ENCODE measurements at regions not wholly inside any gene's neighbourhood (a gene's known extent, or its start where the extent isn't known, plus 50 kb on each side); places are given as distances from the start of the nearest gene placed in this dataset.

DNA sequence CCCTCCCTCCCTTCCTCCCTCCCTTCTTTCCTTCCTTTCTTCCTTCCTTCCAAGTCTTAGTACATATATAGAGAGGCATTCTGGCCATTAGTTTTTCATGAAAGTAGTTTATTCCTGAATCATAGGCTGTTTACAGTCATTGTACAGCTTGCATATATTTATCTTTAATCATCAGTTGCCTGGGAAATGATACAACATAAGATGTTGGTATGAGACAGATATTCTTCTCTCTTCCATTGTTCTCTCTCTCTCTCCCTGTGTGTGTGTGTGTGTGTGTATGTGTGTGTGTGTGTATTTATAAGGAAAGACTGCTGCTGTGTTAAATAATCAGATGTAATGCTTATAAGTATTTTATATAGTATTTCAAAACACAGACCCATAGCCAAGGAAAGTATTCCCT lies 289.8 kb upstream of the UBE2E3 start:
- TF ChIP-seq, protein P1, sequence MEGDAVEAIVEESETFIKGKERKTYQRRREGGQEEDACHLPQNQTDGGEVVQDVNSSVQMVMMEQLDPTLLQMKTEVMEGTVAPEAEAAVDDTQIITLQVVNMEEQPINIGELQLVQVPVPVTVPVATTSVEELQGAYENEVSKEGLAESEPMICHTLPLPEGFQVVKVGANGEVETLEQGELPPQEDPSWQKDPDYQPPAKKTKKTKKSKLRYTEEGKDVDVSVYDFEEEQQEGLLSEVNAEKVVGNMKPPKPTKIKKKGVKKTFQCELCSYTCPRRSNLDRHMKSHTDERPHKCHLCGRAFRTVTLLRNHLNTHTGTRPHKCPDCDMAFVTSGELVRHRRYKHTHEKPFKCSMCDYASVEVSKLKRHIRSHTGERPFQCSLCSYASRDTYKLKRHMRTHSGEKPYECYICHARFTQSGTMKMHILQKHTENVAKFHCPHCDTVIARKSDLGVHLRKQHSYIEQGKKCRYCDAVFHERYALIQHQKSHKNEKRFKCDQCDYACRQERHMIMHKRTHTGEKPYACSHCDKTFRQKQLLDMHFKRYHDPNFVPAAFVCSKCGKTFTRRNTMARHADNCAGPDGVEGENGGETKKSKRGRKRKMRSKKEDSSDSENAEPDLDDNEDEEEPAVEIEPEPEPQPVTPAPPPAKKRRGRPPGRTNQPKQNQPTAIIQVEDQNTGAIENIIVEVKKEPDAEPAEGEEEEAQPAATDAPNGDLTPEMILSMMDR (conservative IDR thresholded peaks at IDR 0.05): no peak
- TF ChIP-seq EZH2 (IDR thresholded peaks at IDR 0.05; ENCODE audit: low read depth): no peak
